KMS-11 (cell line): ENCODE measurements at regions not wholly inside any gene's neighbourhood (a gene's known extent, or its start where the extent isn't known, plus 50 kb on each side); places are given as distances from the start of the nearest gene placed in this dataset.

Experiments used
- H2AFZ ChIP-seq: fragments of 200-600 bp; sonication (generic); 2 replicates; pipeline ENCODE4 v1.6.1; 2016; ENCODE audit warnings: antibody characterized with exemption, mixed run types, low read depth
- H3K27ac ChIP-seq: fragments of 200-600 bp; sonication (generic); 2 replicates; pipeline ENCODE4 v1.6.1; 2016; ENCODE audit warnings: mild to moderate bottlenecking, mixed run types
- H3K27me3 ChIP-seq: fragments of 200-600 bp; sonication (generic); 2 replicates; pipeline ENCODE4 v1.6.1; 2017; ENCODE audit warnings: mild to moderate bottlenecking, low read depth, mixed run types, moderate library complexity; ENCODE audit not compliant: insufficient read depth
- H3K36me3 ChIP-seq: fragments of 200-600 bp; sonication (generic); 2 replicates; pipeline ENCODE4 v1.6.1; 2017; ENCODE audit warnings: mild to moderate bottlenecking, mixed run types; ENCODE audit not compliant: insufficient read depth
- H3K4me1 ChIP-seq: fragments of 200-600 bp; sonication (generic); 2 replicates; pipeline ENCODE4 v1.6.1; 2016; ENCODE audit warnings: mild to moderate bottlenecking, low read depth, mixed run types; ENCODE audit not compliant: poor library complexity, severe bottlenecking
- H3K4me2 ChIP-seq: fragments of 200-600 bp; sonication (generic); 2 replicates; pipeline ENCODE4 v1.7.0; 2016; ENCODE audit warnings: mild to moderate bottlenecking, mixed run types
- H3K4me3 ChIP-seq: fragments of 200-600 bp; sonication (generic); IDR thresholded peaks from 2 replicates; pipeline ENCODE4 v1.6.1; 2017; ENCODE audit warnings: low read depth, low read length, mixed read lengths; ENCODE audit not compliant: insufficient read depth
- H3K79me2 ChIP-seq: fragments of 200-600 bp; sonication (generic); 2 replicates; pipeline ENCODE4 v1.6.1; 2016; ENCODE audit warnings: low read depth, mixed run types; ENCODE audit not compliant: insufficient read depth
- H3K9ac ChIP-seq: fragments of 200-600 bp; sonication (generic); 2 replicates; pipeline ENCODE4 v1.6.1; 2016; ENCODE audit warnings: mild to moderate bottlenecking, mixed run types
- H4K20me1 ChIP-seq: fragments of 200-600 bp; sonication (generic); 2 replicates; pipeline ENCODE4 v1.6.1; 2016; ENCODE audit warnings: mild to moderate bottlenecking, mixed run types; ENCODE audit not compliant: insufficient read depth
- CTCF ChIP-seq: fragments of 200-600 bp; sonication (generic); conservative IDR thresholded peaks from 2 replicates; pipeline ENCODE4 v1.6.1; 2017; ENCODE audit warnings: low read depth, mild to moderate bottlenecking, antibody characterized with exemption, low read length, moderate library complexity, mixed read lengths

- H3K79me2 ChIP-seq = no peaks in the 10 kb centered on the region
- H3K4me2 ChIP-seq = no peak overlapping the region
- H3K27me3 ChIP-seq = peaks cover 75% of the 10 kb centered on the region
- H3K4me1 ChIP-seq = no peaks in the 10 kb centered on the region
- no peak for TF ChIP-seq CTCF
- no peaks in the 10 kb centered on the region for H3K36me3 ChIP-seq
- no peak overlapping the region for H3K4me3 ChIP-seq
- H3K9ac ChIP-seq = no peak overlapping the region
- H2AFZ ChIP-seq = no peak overlapping the region
- no peak overlapping the region for H3K27ac ChIP-seq
- no peaks in the 10 kb centered on the region for H4K20me1 ChIP-seq
Measured at GRCh38 chr1:5774019-5774418, 218.2 kb downstream of the NPHP4 start.

DNA sequence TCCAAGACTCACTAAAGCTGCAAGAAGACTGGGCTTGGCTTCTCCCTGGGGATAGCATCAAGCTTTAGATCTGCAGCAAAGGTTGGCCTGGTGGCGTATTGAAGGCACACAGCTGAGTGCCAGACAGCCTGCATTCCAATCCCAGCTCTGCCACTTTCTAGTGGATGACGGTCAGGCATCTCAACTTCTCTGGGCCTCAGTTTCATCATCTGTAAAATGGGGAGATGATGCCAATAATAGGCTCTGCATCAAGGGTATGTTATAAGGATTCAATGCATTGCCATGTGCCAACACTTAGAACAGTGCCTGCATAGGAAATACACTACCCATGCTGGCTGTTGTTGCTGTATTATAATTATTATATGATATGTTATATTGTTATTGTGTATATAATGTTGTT, 220.4 kb downstream of the NPHP4 start:
- H3K4me1 ChIP-seq = no peaks in the 10 kb centered on the region
- no peaks in the 10 kb centered on the region for H3K36me3 ChIP-seq
- no peaks in the 10 kb centered on the region for H3K79me2 ChIP-seq
- TF ChIP-seq CTCF = no peak
- no peak overlapping the region for H3K4me3 ChIP-seq
- no peak overlapping the region for H3K27ac ChIP-seq
- H3K27me3 ChIP-seq = peaks cover 84% of the 10 kb centered on the region
- H3K9ac ChIP-seq = no peak overlapping the region
- H4K20me1 ChIP-seq = no peaks in the 10 kb centered on the region
- no peak overlapping the region for H3K4me2 ChIP-seq
- H2AFZ ChIP-seq = no peak overlapping the region

DNA sequence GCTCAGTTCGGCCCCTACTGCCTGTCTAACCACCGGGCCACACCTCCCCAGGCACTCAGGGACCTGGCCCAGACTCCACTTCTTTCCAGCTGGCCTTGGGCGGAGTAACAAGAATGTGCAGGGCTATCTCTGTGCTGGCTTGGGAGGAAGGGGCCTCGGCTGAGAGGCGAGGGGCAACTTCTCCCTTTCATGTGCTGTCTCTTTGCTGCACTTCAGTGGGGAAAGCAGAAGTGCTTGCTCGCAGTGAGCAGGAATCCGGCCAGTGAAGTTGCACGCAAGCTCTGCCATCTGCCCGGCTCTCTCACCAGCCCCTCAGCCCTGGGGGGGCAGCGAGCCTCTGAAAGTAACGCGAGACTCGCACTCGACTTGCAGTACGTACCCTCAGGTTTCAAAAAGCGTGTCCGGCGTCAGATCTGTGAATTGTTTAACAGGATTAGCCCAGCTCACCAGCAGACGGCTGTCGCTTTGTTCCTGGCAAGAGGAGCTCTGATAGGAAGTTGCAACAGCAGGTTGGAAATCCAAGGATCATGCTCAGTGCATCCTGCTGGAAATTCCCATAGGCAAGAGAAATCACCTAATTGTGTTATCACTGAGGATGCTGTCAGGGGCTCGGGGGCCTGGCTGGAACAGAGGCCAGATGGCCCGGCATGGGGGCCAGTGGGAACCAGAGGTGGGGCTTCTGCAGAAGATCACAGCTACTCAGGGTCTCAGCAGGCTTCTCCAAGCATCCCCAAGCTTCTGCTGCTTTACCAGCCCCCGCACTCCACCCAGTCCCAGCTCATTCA, 221.1 kb downstream of the NPHP4 start:
- no peak for TF ChIP-seq CTCF
- H4K20me1 ChIP-seq = no peaks in the 10 kb centered on the region
- H3K79me2 ChIP-seq = no peaks in the 10 kb centered on the region
- no peaks in the 10 kb centered on the region for H3K36me3 ChIP-seq
- no peak overlapping the region for H2AFZ ChIP-seq
- H3K4me3 ChIP-seq = no peak overlapping the region
- no peak overlapping the region for H3K4me2 ChIP-seq
- H3K27me3 ChIP-seq = peaks cover 82% of the 10 kb centered on the region
- no peaks in the 10 kb centered on the region for H3K4me1 ChIP-seq
- H3K9ac ChIP-seq = no peak overlapping the region
- H3K27ac ChIP-seq = no peak overlapping the region

GRCh38 chr1:5769760-5770159, 222.5 kb downstream of the NPHP4 start:
- no peak for TF ChIP-seq CTCF
- Histone ChIP-seq H3K27ac (no peak overlapping the region), H3K4me3 (no peak overlapping the region), H3K4me1 (no peaks in the 10 kb centered on the region), H3K79me2 (no peaks in the 10 kb centered on the region), H2AFZ (no peak overlapping the region), H3K27me3 (peaks cover 78% of the 10 kb centered on the region), H4K20me1 (no peaks in the 10 kb centered on the region), H3K4me2 (no peak overlapping the region), H3K9ac (no peak overlapping the region), H3K36me3 (no peaks in the 10 kb centered on the region)
